ENCODE measurements at regions not wholly inside any gene's neighbourhood (a gene's known extent, or its start where the extent isn't known, plus 50 kb on each side); places are given as distances from the start of the nearest gene placed in this dataset.

- Histone ChIP-seq H3K4me1 (ENCODE audit: control insufficient read depth in 2 of 2, insufficient read depth in 2 of 2, low read length in 2 of 2) (no peaks in the 10 kb centered on the region), H3K27me3 (replicated peaks in 1 of 4; ENCODE audit: control extremely low read depth in 1 of 4, control insufficient read depth in 3 of 4, insufficient read depth in 4 of 4, low read length in 3 of 4) (no peaks in the 10 kb centered on the region), H4K20me1 (ENCODE audit: control insufficient read depth, insufficient read depth, low read length, poor library complexity, severe bottlenecking) (no peaks in the 10 kb centered on the region), H3K4me3 (ENCODE audit: control extremely low read depth in 1 of 5, extremely low read depth in 1 of 5, insufficient read depth in 1 of 5, low read depth in 2 of 5, low read length in 4 of 5) (no peak overlapping the region), H2AFZ (ENCODE audit: insufficient read depth, low read depth, low read length, poor library complexity, severe bottlenecking) (no peak overlapping the region), H3K9me3 (ENCODE audit: control extremely low read depth in 1 of 3, control insufficient read depth in 2 of 3, insufficient read depth in 1 of 3, low read length in 2 of 3) (peaks cover 0 to 23% (median 0%) of the 10 kb centered on the region in 3 donors), H3K79me2 (ENCODE audit: control insufficient read depth, insufficient read depth, low read length) (no peaks in the 10 kb centered on the region), H3K27ac (ENCODE audit: low read length in 2 of 2) (no peak overlapping the region), H3K9ac (ENCODE audit: low read length) (no peak overlapping the region), H3K4me2 (replicated peaks; ENCODE audit: low read depth, low read length, poor library complexity, severe bottlenecking) (no peak overlapping the region), H3K36me3 (replicated peaks in 1 of 2; ENCODE audit: control extremely low read depth in 1 of 2, control insufficient read depth in 1 of 2, extremely low read depth in 1 of 2, insufficient read depth in 2 of 2, low read length in 1 of 2) (no peaks in the 10 kb centered on the region)
- Mint-ChIP-seq H3K27me3 (no peaks in the 10 kb centered on the region), H3K9me3 (ENCODE audit: insufficient read depth) (no peaks in the 10 kb centered on the region), H3K4me1 (no peaks in the 10 kb centered on the region), H3K4me3 (no peak overlapping the region), H3K27ac (no peak overlapping the region)
- DNase-seq (no peak), ATAC-seq (ENCODE audit: low read depth) (no peak)
- WGBS (ENCODE audit: insufficient coverage) = 73% methylated on average over 8 of the region's 8 CpGs
- intact Hi-C loops (cut with micrococcal nuclease) = no loop called here
- no peak for TF ChIP-seq CTCF (IDR thresholded peaks at IDR 0.05)
- TF ChIP-seq EZH2 (IDR thresholded peaks at IDR 0.05; ENCODE audit: borderline replicate concordance, insufficient read depth, low read depth, low read length, poor library complexity, severe bottlenecking) = no peak
- POLR2A ChIA-PET = no interaction called here
- CTCF ChIA-PET = no interaction called here
These were observed 238.0 kb upstream of the IRX2 start for GRCh38 chr5:2989517-2989916.

GRCh38 chr5:2986301-2986700 is 234.8 kb upstream of the IRX2 start:
- no peak for DNase-seq
- CTCF ChIA-PET = no interaction called here

More at GRCh38 chr5:2986301-2986700, 234.8 kb upstream of the IRX2 start:
- Histone ChIP-seq H3K79me2 (ENCODE audit: control insufficient read depth, insufficient read depth, low read length) (no peaks in the 10 kb centered on the region), H3K27ac (ENCODE audit: low read length in 2 of 2) (no peak overlapping the region), H3K4me1 (ENCODE audit: control insufficient read depth in 2 of 2, insufficient read depth in 2 of 2, low read length in 2 of 2) (no peaks in the 10 kb centered on the region), H3K9ac (ENCODE audit: low read length) (no peak overlapping the region), H4K20me1 (ENCODE audit: control insufficient read depth, insufficient read depth, low read length, poor library complexity, severe bottlenecking) (no peaks in the 10 kb centered on the region), H3K4me3 (ENCODE audit: control extremely low read depth in 1 of 5, extremely low read depth in 1 of 5, insufficient read depth in 1 of 5, low read depth in 2 of 5, low read length in 4 of 5) (no peak overlapping the region), H3K4me2 (replicated peaks; ENCODE audit: low read depth, low read length, poor library complexity, severe bottlenecking) (no peak overlapping the region), H3K9me3 (ENCODE audit: control extremely low read depth in 1 of 3, control insufficient read depth in 2 of 3, insufficient read depth in 1 of 3, low read length in 2 of 3) (peaks cover 0 to 19% (median 0%) of the 10 kb centered on the region in 3 donors), H2AFZ (ENCODE audit: insufficient read depth, low read depth, low read length, poor library complexity, severe bottlenecking) (no peak overlapping the region), H3K36me3 (replicated peaks in 1 of 2; ENCODE audit: control extremely low read depth in 1 of 2, control insufficient read depth in 1 of 2, extremely low read depth in 1 of 2, insufficient read depth in 2 of 2, low read length in 1 of 2) (no peaks in the 10 kb centered on the region), H3K27me3 (replicated peaks in 1 of 4; ENCODE audit: control extremely low read depth in 1 of 4, control insufficient read depth in 3 of 4, insufficient read depth in 4 of 4, low read length in 3 of 4) (no peaks in the 10 kb centered on the region)
- H3K27me3 Mint-ChIP-seq = no peaks in the 10 kb centered on the region
- H3K4me1 Mint-ChIP-seq = no peaks in the 10 kb centered on the region
- no peak for ATAC-seq (ENCODE audit: low read depth)
- H3K4me3 Mint-ChIP-seq = no peak overlapping the region
- peaks cover 6% of the 10 kb centered on the region for H3K9me3 Mint-ChIP-seq (ENCODE audit: insufficient read depth)
- no peak overlapping the region for H3K27ac Mint-ChIP-seq
- POLR2A ChIA-PET = no interaction called here
- WGBS (ENCODE audit: insufficient coverage) = 88% methylated on average over 4 of the region's 5 CpGs
- TF ChIP-seq CTCF (IDR thresholded peaks at IDR 0.05) (no peak), EZH2 (IDR thresholded peaks at IDR 0.05; ENCODE audit: borderline replicate concordance, insufficient read depth, low read depth, low read length, poor library complexity, severe bottlenecking) (no peak)
- intact Hi-C loops (cut with micrococcal nuclease) = no loop called here
